Right lobe of liver (tissue), 4 donors: ENCODE measurements at regions not wholly inside any gene's neighbourhood (a gene's known extent, or its start where the extent isn't known, plus 50 kb on each side); places are given as distances from the start of the nearest gene placed in this dataset.

Experiments used
- CTCF ChIP-seq, 4 donors: fragments of 200-600 bp in 3 of 4; fragments of 450-650 bp in 1 of 4; IDR thresholded peaks; one replicate each; pipeline versions ENCODE4 v1.5.1 to v1.8.0; 2016 to 2022; ENCODE audit warnings: antibody characterized with exemption in 4 of 4, mild to moderate bottlenecking in 2 of 4
- POLR2A ChIP-seq: fragments of 450-650 bp; IDR thresholded peaks from one replicate; pipeline ENCODE4 v1.6.1; 2017; ENCODE audit warnings: antibody characterized with exemption, mild to moderate bottlenecking
- donor health status: DM: no; HTN: no; CAD: no.
- donor health status: DM: no; HTN: no; CAD: no.
- donor health status: DM: no; HTN: yes; CAD: no.

GRCh38 chr7:3172768-3173280, 128.2 kb upstream of the SDK1 start:
- no peak for TF ChIP-seq CTCF (IDR thresholded peaks at IDR 0.05)
- TF ChIP-seq POLR2A: no peak
